T-cell (primary cell): ENCODE measurements at regions not wholly inside any gene's neighbourhood (a gene's known extent, or its start where the extent isn't known, plus 50 kb on each side); places are given as distances from the start of the nearest gene placed in this dataset.

ENCODE experiments used
- ATAC-seq, 4 experiments: fragments of 200-7000 bp in 3 of 4; fragments of 150-1000 bp in 1 of 4; cut with Tn5 transposase; replicated peaks in 1 of 4; 1 replicate in 3 of 4; 2 replicates in 1 of 4; pipeline ENCODE4 v1.10.0; 2021; ENCODE audit warnings: moderate library complexity in 3 of 4, mild to moderate bottlenecking in 2 of 4, moderate number of reproducible peaks in 1 of 4
- CTCF ChIA-PET, 2 donors: fragments of 300-600 bp; sonication (Branson Sonifier 250); formaldehyde crosslinking; loops; one replicate each; lab custom pipeline; 2022; ENCODE audit warnings: antibody characterized with exemption in 2 of 2; lab: Charles Lee
- POLR2A ChIA-PET, 2 donors: fragments of 300-600 bp; sonication (Branson Sonifier 250); formaldehyde crosslinking; loops; one replicate each; lab custom pipeline; 2022; ENCODE audit warnings: antibody characterized with exemption in 2 of 2; lab: Charles Lee
- DNase-seq, 35 experiments: peaks; one replicate each; pipeline versions ENCODE4 v3.0.0 to v3.0.0-alpha.2; 2013 to 2023
- H3K27ac ChIP-seq: one replicate; pipeline ENCODE4 v1.5.1; 2013; ENCODE audit warnings: low read length
- H3K27me3 ChIP-seq, 2 experiments: replicated peaks in 1 of 2; 1 replicate in 1 of 2; 2 replicates in 1 of 2; pipeline versions ENCODE4 v1.6.1 to v1.7.0; 2013; ENCODE audit warnings: low read length in 1 of 2, mixed read lengths in 1 of 2; ENCODE audit not compliant: control insufficient read depth in 2 of 2, insufficient read depth in 2 of 2; ENCODE audit errors: extremely low read depth in 1 of 2
- H3K36me3 ChIP-seq, 2 donors: 1 replicate in 1 of 2; 2 replicates in 1 of 2; pipeline versions ENCODE4 v1.6.1 to v1.7.0; 2013; ENCODE audit warnings: low read length in 1 of 2; ENCODE audit not compliant: control insufficient read depth in 2 of 2, insufficient read depth in 1 of 2; ENCODE audit errors: extremely low read depth in 1 of 2
- H3K4me1 ChIP-seq, 2 experiments: 1 replicate in 1 of 2; 2 replicates in 1 of 2; pipeline versions ENCODE4 v1.6.1 to v1.7.0; 2013; ENCODE audit warnings: low read length in 2 of 2, mixed read lengths in 1 of 2; ENCODE audit not compliant: insufficient read depth in 2 of 2, control insufficient read depth in 1 of 2; ENCODE audit errors: extremely low read depth in 1 of 2
- H3K4me3 ChIP-seq, 2 donors: 1 replicate in 1 of 2; 2 replicates in 1 of 2; pipeline versions ENCODE4 v1.5.1 to v1.7.0; 2013; ENCODE audit warnings: mild to moderate bottlenecking in 2 of 2, low read length in 1 of 2, moderate library complexity in 1 of 2; ENCODE audit not compliant: control insufficient read depth in 1 of 2; ENCODE audit errors: extremely low read depth in 1 of 2
- H3K9me3 ChIP-seq: 2 replicates; pipeline ENCODE4 v1.7.0; 2013
- H3K27ac Mint-ChIP-seq, 2 donors: one replicate each; pipeline ENCODE4 v1.8.0; 2020 to 2021; ENCODE audit warnings: mild to moderate bottlenecking in 2 of 2, mixed read lengths in 2 of 2
- H3K27me3 Mint-ChIP-seq, 2 donors: one replicate each; pipeline ENCODE4 v1.8.0; 2021 to 2022; ENCODE audit warnings: mixed read lengths in 2 of 2
- H3K36me3 Mint-ChIP-seq: one replicate; pipeline ENCODE4 v1.8.0; 2021; ENCODE audit warnings: mixed read lengths
- H3K4me1 Mint-ChIP-seq, 3 donors: one replicate each; pipeline ENCODE4 v1.8.0; 2020 to 2022; ENCODE audit warnings: mixed read lengths in 3 of 3, mild to moderate bottlenecking in 1 of 3
- H3K4me3 Mint-ChIP-seq, 3 donors: one replicate each; pipeline ENCODE4 v1.8.0; 2020 to 2022; ENCODE audit warnings: mild to moderate bottlenecking in 3 of 3, mixed read lengths in 3 of 3, moderate library complexity in 3 of 3
- H3K9me3 Mint-ChIP-seq, 3 donors: one replicate each; pipeline ENCODE4 v1.8.0; 2020 to 2022; ENCODE audit warnings: mixed read lengths in 3 of 3
- whole genome bisulfite sequencing: methylation state at CpG from one replicate; pipeline ENCODE4 v1.1.5; 2013; ENCODE audit warnings: missing lambda C conversion rate; ENCODE audit not compliant: insufficient coverage; 5-methylcytosine and 5-hydroxymethylcytosine counted together

GRCh38 chr1:91123319-91123718 is 101.5 kb upstream of the ZNF644 start:
- 67% methylated on average over 1 of the region's 2 CpGs for WGBS
- H3K36me3 Mint-ChIP-seq, result no peaks in the 10 kb centered on the region
- no peaks in the 10 kb centered on the region for H3K36me3 ChIP-seq
- ChIA-PET POLR2A (no interaction called here), CTCF (no interaction called here)
- H3K27me3 ChIP-seq, result peaks cover 0 to 2% of the 10 kb centered on the region in 2 experiments
- no peak overlapping the region for H3K27ac ChIP-seq
- H3K9me3 ChIP-seq, result no peaks in the 10 kb centered on the region
- H3K27me3 Mint-ChIP-seq, result peaks cover 3 to 6% of the 10 kb centered on the region in 2 donors
- H3K4me3 Mint-ChIP-seq, result no peak overlapping the region
- peaks cover 0 to 9% (median 0%) of the 10 kb centered on the region in 3 donors for H3K4me1 Mint-ChIP-seq
- H3K27ac Mint-ChIP-seq, result no peak overlapping the region
- no peaks in the 10 kb centered on the region for H3K9me3 Mint-ChIP-seq
- DNase-seq (no peak), ATAC-seq (no peak)
- H3K4me3 ChIP-seq, result no peak overlapping the region
- H3K4me1 ChIP-seq, result no peaks in the 10 kb centered on the region

- H3K4me1 ChIP-seq, result no peaks in the 10 kb centered on the region
- DNase-seq, result no peak
- CTCF ChIA-PET, result interaction anchor here in 1 of 2 donors (0.6 kb wide), 2 partner anchors 403 to 912 kb away, joined by 7 to 11 read pairs; no protein-coding TSS in a partner anchor
- no peak overlapping the region for H3K4me3 Mint-ChIP-seq
- no peak overlapping the region for H3K27ac Mint-ChIP-seq
- H3K4me1 Mint-ChIP-seq, result peaks cover 0 to 9% (median 0%) of the 10 kb centered on the region in 3 donors
- peaks cover 3% of the 10 kb centered on the region in 2 donors for H3K27me3 Mint-ChIP-seq
- H3K36me3 Mint-ChIP-seq, result no peaks in the 10 kb centered on the region
- H3K36me3 ChIP-seq, result no peaks in the 10 kb centered on the region
- no peaks in the 10 kb centered on the region for H3K9me3 Mint-ChIP-seq
- POLR2A ChIA-PET, result no interaction called here
- ATAC-seq, result no peak
- H3K4me3 ChIP-seq, result no peak overlapping the region
- H3K9me3 ChIP-seq, result no peaks in the 10 kb centered on the region
- no peaks in the 10 kb centered on the region for H3K27me3 ChIP-seq
- 80% methylated on average over 2 of the region's 2 CpGs for WGBS
- no peak overlapping the region for H3K27ac ChIP-seq
These were observed 100.4 kb upstream of the ZNF644 start for GRCh38 chr1:91122106-91122717.

- DNase-seq, result no peak
- Mint-ChIP-seq H3K4me3 (no peak overlapping the region), H3K27me3 (peaks cover 3% of the 10 kb centered on the region in 2 donors), H3K27ac (no peak overlapping the region), H3K36me3 (no peaks in the 10 kb centered on the region), H3K9me3 (no peaks in the 10 kb centered on the region), H3K4me1 (peaks cover 0 to 14% (median 0%) of the 10 kb centered on the region in 3 donors)
- WGBS, result 43% methylated on average over 1 of the region's 2 CpGs
- ChIA-PET POLR2A (no interaction called here), CTCF (no interaction called here)
- H3K36me3 ChIP-seq, result no peaks in the 10 kb centered on the region
- H3K9me3 ChIP-seq, result no peaks in the 10 kb centered on the region
- no peak overlapping the region for H3K27ac ChIP-seq
- ATAC-seq, result no peak
- no peak overlapping the region for H3K4me3 ChIP-seq
- no peaks in the 10 kb centered on the region for H3K27me3 ChIP-seq
- peaks cover 0 to 3% of the 10 kb centered on the region in 2 experiments for H3K4me1 ChIP-seq
These were observed 99.5 kb upstream of the ZNF644 start for GRCh38 chr1:91121366-91121765.

GRCh38 chr1:91120936-91121335 is 99.1 kb upstream of the ZNF644 start:
- WGBS, result 90% methylated on average over 1 of the region's 1 CpG
- Histone ChIP-seq H3K4me1 (peaks cover 0 to 6% of the 10 kb centered on the region in 2 experiments), H3K27me3 (no peaks in the 10 kb centered on the region), H3K27ac (no peak overlapping the region), H3K9me3 (no peaks in the 10 kb centered on the region), H3K36me3 (no peaks in the 10 kb centered on the region), H3K4me3 (no peak overlapping the region)
- H3K4me3 Mint-ChIP-seq, result no peak overlapping the region
- ChIA-PET POLR2A (no interaction called here), CTCF (no interaction called here)
- H3K4me1 Mint-ChIP-seq, result peaks cover 0 to 14% (median 0%) of the 10 kb centered on the region in 3 donors
- ATAC-seq (no peak), DNase-seq (no peak)
- H3K36me3 Mint-ChIP-seq, result no peaks in the 10 kb centered on the region
- no peak overlapping the region for H3K27ac Mint-ChIP-seq
- H3K27me3 Mint-ChIP-seq, result peaks cover 3% of the 10 kb centered on the region in 2 donors
- H3K9me3 Mint-ChIP-seq, result no peaks in the 10 kb centered on the region

GRCh38 chr1:91120421-91120820 is 98.6 kb upstream of the ZNF644 start:
- Histone ChIP-seq H3K36me3 (no peaks in the 10 kb centered on the region), H3K9me3 (no peaks in the 10 kb centered on the region), H3K27me3 (no peaks in the 10 kb centered on the region), H3K27ac (no peak overlapping the region), H3K4me3 (no peak overlapping the region), H3K4me1 (peaks cover 0 to 11% of the 10 kb centered on the region in 2 experiments)
- Mint-ChIP-seq H3K4me1 (peaks cover 0 to 14% (median 0%) of the 10 kb centered on the region in 3 donors), H3K27ac (no peak overlapping the region), H3K9me3 (no peaks in the 10 kb centered on the region), H3K36me3 (no peaks in the 10 kb centered on the region), H3K4me3 (no peak overlapping the region), H3K27me3 (peaks cover 3% of the 10 kb centered on the region in 2 donors)
- CTCF ChIA-PET, result interaction anchor here in 1 of 2 donors (0.6 kb wide), 1 partner anchor 11 kb away, joined by 3 read pairs; no protein-coding TSS in a partner anchor
- WGBS, result no CpG with 5 or more reads among the region's 3 CpGs
- ATAC-seq, result no peak
- POLR2A ChIA-PET, result no interaction called here
- no peak for DNase-seq

- H3K9me3 Mint-ChIP-seq, result no peaks in the 10 kb centered on the region
- no peak overlapping the region for H3K27ac ChIP-seq
- no peak for ATAC-seq
- CTCF ChIA-PET, result no interaction called here
- H3K27me3 Mint-ChIP-seq, result peaks cover 6 to 17% of the 10 kb centered on the region in 2 donors
- no peaks in the 10 kb centered on the region for H3K9me3 ChIP-seq
- H3K27ac Mint-ChIP-seq, result no peak overlapping the region
- POLR2A ChIA-PET, result no interaction called here
- DNase-seq, result no peak
- H3K4me1 ChIP-seq, result peaks cover 0 to 9% of the 10 kb centered on the region in 2 experiments
- H3K36me3 ChIP-seq, result no peaks in the 10 kb centered on the region
- peaks cover 0 to 3% of the 10 kb centered on the region in 2 experiments for H3K27me3 ChIP-seq
- H3K4me3 Mint-ChIP-seq, result no peak overlapping the region
- H3K4me3 ChIP-seq, result no peak overlapping the region
- peaks cover 9 to 11% (median 10%) of the 10 kb centered on the region in 3 donors for H3K4me1 Mint-ChIP-seq
- H3K36me3 Mint-ChIP-seq, result no peaks in the 10 kb centered on the region
These were observed 82.9 kb upstream of the ZNF644 start for GRCh38 chr1:91104712-91105111.
